CD14-positive monocyte (primary cell): ENCODE measurements at regions not wholly inside any gene's neighbourhood (a gene's known extent, or its start where the extent isn't known, plus 50 kb on each side); places are given as distances from the start of the nearest gene placed in this dataset.

ENCODE experiments used
- DNase-seq, 3 donors: peaks; one replicate each; pipeline ENCODE4 v3.0.0-alpha.2; 2011 to 2022
- H2AFZ ChIP-seq: 2 replicates; pipeline ENCODE4 v1.6.0; 2012; ENCODE audit warnings: mild to moderate bottlenecking, low read depth, low read length, inconsistent platforms; ENCODE audit not compliant: insufficient read depth, poor library complexity, severe bottlenecking
- H3K27ac ChIP-seq, 2 donors: 1 replicate in 1 of 2; 2 replicates in 1 of 2; pipeline ENCODE4 v1.5.1; 2012 to 2013; ENCODE audit warnings: low read length in 2 of 2, control low read depth in 1 of 2, inconsistent platforms in 1 of 2, low read depth in 1 of 2, mild to moderate bottlenecking in 1 of 2
- H3K27me3 ChIP-seq, 2 donors: one replicate each; pipeline versions ENCODE4 v1.6.0 to v1.6.1; 2011 to 2013; ENCODE audit warnings: low read length in 2 of 2; ENCODE audit not compliant: control insufficient read depth in 2 of 2, insufficient read depth in 2 of 2
- H3K36me3 ChIP-seq, 2 donors: replicated peaks in 1 of 2; 1 replicate in 1 of 2; 2 replicates in 1 of 2; pipeline versions ENCODE4 v1.5.1 to v1.6.1; 2012 to 2013; ENCODE audit warnings: low read length in 2 of 2, control low read depth in 1 of 2, inconsistent platforms in 1 of 2, mild to moderate bottlenecking in 1 of 2; ENCODE audit not compliant: insufficient read depth in 2 of 2, control insufficient read depth in 1 of 2
- H3K4me1 ChIP-seq, 2 donors: 1 replicate in 1 of 2; 2 replicates in 1 of 2; pipeline versions ENCODE4 v1.5.1 to v1.6.1; 2012 to 2013; ENCODE audit warnings: low read length in 2 of 2, control low read depth in 1 of 2, inconsistent platforms in 1 of 2, mild to moderate bottlenecking in 1 of 2, moderate library complexity in 1 of 2; ENCODE audit not compliant: insufficient read depth in 2 of 2, control insufficient read depth in 1 of 2
- H3K4me2 ChIP-seq: replicated peaks from 2 replicates; pipeline ENCODE3; 2012; ENCODE audit warnings: low read length, moderate library complexity, mild to moderate bottlenecking; ENCODE audit not compliant: poor library complexity, severe bottlenecking; ENCODE audit errors: extremely low read depth
- H3K4me3 ChIP-seq, 3 experiments: fragments of 200-600 bp in 1 of 3; sonication (generic) in 1 of 3; replicated peaks in 1 of 3; 1 replicate in 2 of 3; 2 replicates in 1 of 3; pipeline ENCODE4 v1.5.1; 2011 to 2013; ENCODE audit warnings: low read length in 3 of 3, mild to moderate bottlenecking in 3 of 3, control low read depth in 2 of 3, low read depth in 2 of 3, inconsistent platforms in 1 of 3, moderate library complexity in 1 of 3
- H3K79me2 ChIP-seq: 2 replicates; pipeline ENCODE4 v1.6.0; 2012; ENCODE audit warnings: mild to moderate bottlenecking, control low read depth, inconsistent platforms, low read length, moderate library complexity; ENCODE audit not compliant: insufficient read depth
- H3K9ac ChIP-seq: 2 replicates; pipeline ENCODE4 v1.6.0; 2017; ENCODE audit warnings: low read length, mild to moderate bottlenecking; ENCODE audit not compliant: insufficient read depth, poor library complexity, severe bottlenecking
- H3K9me3 ChIP-seq, 2 donors: replicated peaks in 1 of 2; 1 replicate in 1 of 2; 2 replicates in 1 of 2; pipeline versions ENCODE4 v1.5.1 to v1.6.1; 2012 to 2013; ENCODE audit warnings: low read length in 2 of 2, control low read depth in 1 of 2; ENCODE audit not compliant: control insufficient read depth in 1 of 2, insufficient read depth in 1 of 2
- H4K20me1 ChIP-seq: 2 replicates; pipeline ENCODE4 v1.6.0; 2012; ENCODE audit warnings: mild to moderate bottlenecking, low read length, control low read depth, moderate library complexity; ENCODE audit not compliant: insufficient read depth
- H3K27ac Mint-ChIP-seq, 7 donors: one replicate each; pipeline ENCODE4 v1.8.0; 2020; ENCODE audit warnings: mild to moderate bottlenecking in 7 of 7, mixed read lengths in 7 of 7, moderate library complexity in 6 of 7, inconsistent platforms in 2 of 7
- H3K27me3 Mint-ChIP-seq, 3 donors: one replicate each; pipeline ENCODE4 v1.8.0; 2021 to 2022; ENCODE audit warnings: low read depth in 3 of 3, mild to moderate bottlenecking in 3 of 3, mixed read lengths in 3 of 3, moderate library complexity in 3 of 3, inconsistent platforms in 1 of 3
- H3K36me3 Mint-ChIP-seq, 2 donors: one replicate each; pipeline ENCODE4 v1.8.0; 2020; ENCODE audit warnings: mixed read lengths in 2 of 2, inconsistent platforms in 1 of 2, mild to moderate bottlenecking in 1 of 2
- H3K4me1 Mint-ChIP-seq: one replicate; pipeline ENCODE4 v1.8.0; 2020; ENCODE audit warnings: mild to moderate bottlenecking, mixed read lengths
- H3K4me3 Mint-ChIP-seq, 2 donors: one replicate each; pipeline ENCODE4 v1.8.0; 2020; ENCODE audit warnings: mild to moderate bottlenecking in 2 of 2, mixed read lengths in 2 of 2, moderate library complexity in 1 of 2
- H3K9me3 Mint-ChIP-seq, 7 donors: one replicate each; pipeline ENCODE4 v1.8.0; 2020 to 2022; ENCODE audit warnings: mixed read lengths in 7 of 7, mild to moderate bottlenecking in 6 of 7, moderate library complexity in 6 of 7, inconsistent platforms in 2 of 7
- WGBS: methylation state at CpG from one replicate; pipeline ENCODE4 v1.1.5; 2013; ENCODE audit warnings: missing lambda C conversion rate; ENCODE audit not compliant: insufficient coverage; 5-methylcytosine and 5-hydroxymethylcytosine counted together
- intact Hi-C, 2 donors: fragments of 100-400 bp; cut with micrococcal nuclease; formaldehyde crosslinking; loops; one replicate each; pipeline versions ENCODE4 v1.15.0 to v1.15.1; 2023
- TF ChIP-seq, protein P1 (sequence below): fragments of 200-600 bp; IDR thresholded peaks from one replicate; pipeline ENCODE4 v1.8.0; 2022; ENCODE audit warnings: antibody characterized with exemption, mild to moderate bottlenecking

DNA sequence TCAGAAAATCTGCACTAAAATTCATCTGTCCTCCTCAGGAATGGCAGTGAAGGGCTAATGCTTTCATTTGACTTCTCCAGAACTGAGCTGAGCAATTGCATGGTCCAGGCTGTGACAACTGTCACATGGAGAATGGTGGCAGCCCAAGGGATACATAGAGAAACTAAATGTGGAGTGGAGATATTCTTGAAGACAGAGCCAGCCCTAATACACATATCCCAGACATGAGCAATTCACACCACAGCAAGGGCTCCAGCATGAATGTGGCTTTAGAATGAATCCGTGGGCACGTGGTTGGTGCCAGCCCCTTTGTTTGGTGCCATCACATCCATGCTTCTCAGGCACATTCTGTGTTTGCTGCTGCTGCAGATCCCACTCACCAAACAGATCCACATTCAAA, 121.6 kb upstream of the MXRA5 start:
- H3K4me3 ChIP-seq, result no peak overlapping the region
- H4K20me1 ChIP-seq, result no peaks in the 10 kb centered on the region
- H3K9me3 ChIP-seq, result no peaks in the 10 kb centered on the region
- peaks cover 0 to 14% (median 2%) of the 10 kb centered on the region in 7 donors for H3K9me3 Mint-ChIP-seq
- H3K27ac Mint-ChIP-seq, result no peak overlapping the region
- WGBS, result no CpG with 5 or more reads among the region's 2 CpGs
- H3K79me2 ChIP-seq, result no peaks in the 10 kb centered on the region
- no peak overlapping the region for H3K4me3 Mint-ChIP-seq
- TF ChIP-seq, protein P1, sequence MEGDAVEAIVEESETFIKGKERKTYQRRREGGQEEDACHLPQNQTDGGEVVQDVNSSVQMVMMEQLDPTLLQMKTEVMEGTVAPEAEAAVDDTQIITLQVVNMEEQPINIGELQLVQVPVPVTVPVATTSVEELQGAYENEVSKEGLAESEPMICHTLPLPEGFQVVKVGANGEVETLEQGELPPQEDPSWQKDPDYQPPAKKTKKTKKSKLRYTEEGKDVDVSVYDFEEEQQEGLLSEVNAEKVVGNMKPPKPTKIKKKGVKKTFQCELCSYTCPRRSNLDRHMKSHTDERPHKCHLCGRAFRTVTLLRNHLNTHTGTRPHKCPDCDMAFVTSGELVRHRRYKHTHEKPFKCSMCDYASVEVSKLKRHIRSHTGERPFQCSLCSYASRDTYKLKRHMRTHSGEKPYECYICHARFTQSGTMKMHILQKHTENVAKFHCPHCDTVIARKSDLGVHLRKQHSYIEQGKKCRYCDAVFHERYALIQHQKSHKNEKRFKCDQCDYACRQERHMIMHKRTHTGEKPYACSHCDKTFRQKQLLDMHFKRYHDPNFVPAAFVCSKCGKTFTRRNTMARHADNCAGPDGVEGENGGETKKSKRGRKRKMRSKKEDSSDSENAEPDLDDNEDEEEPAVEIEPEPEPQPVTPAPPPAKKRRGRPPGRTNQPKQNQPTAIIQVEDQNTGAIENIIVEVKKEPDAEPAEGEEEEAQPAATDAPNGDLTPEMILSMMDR, result no peak
- intact Hi-C loops, result no loop called here
- H3K36me3 ChIP-seq, result no peaks in the 10 kb centered on the region
- H3K4me1 Mint-ChIP-seq, result no peaks in the 10 kb centered on the region
- no peaks in the 10 kb centered on the region for H3K27me3 ChIP-seq
- H2AFZ ChIP-seq, result no peak overlapping the region
- H3K36me3 Mint-ChIP-seq, result no peaks in the 10 kb centered on the region
- no peaks in the 10 kb centered on the region for H3K4me1 ChIP-seq
- H3K27me3 Mint-ChIP-seq, result peaks cover 0 to 6% (median 5%) of the 10 kb centered on the region in 3 donors
- no peak overlapping the region for H3K9ac ChIP-seq
- no peak for DNase-seq
- H3K4me2 ChIP-seq, result no peak overlapping the region
- no peak overlapping the region for H3K27ac ChIP-seq

DNA sequence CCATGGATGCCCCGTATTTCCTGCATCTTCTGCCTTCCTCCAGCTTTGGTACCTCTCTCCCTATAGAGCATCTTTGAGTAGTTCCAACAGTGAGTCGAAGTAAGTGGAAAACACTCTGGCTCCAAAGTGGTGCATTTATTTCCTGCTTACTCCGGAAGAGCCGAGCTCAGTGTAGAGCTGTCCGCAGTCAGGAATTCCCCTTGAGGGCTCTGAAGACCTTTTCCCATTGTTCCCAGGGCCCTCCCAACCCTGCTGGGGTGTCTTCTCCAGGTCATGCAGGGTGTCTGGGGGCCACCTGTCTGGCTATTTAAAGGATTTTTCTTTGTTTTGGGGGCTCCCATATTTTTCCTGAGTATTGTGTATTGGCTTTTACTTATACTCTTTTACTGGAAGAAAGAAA, 118.6 kb upstream of the MXRA5 start:
- peaks cover 0 to 8% (median 2%) of the 10 kb centered on the region in 3 donors for H3K27me3 Mint-ChIP-seq
- H3K4me3 Mint-ChIP-seq, result no peak overlapping the region
- intact Hi-C loops, result no loop called here
- H3K9ac ChIP-seq, result no peak overlapping the region
- no peak overlapping the region for H3K27ac Mint-ChIP-seq
- H2AFZ ChIP-seq, result no peak overlapping the region
- no peak for DNase-seq
- TF ChIP-seq, protein P1, result no peak
- H3K4me3 ChIP-seq, result no peak overlapping the region
- H3K27me3 ChIP-seq, result peaks cover 0 to 2% of the 10 kb centered on the region in 2 donors
- peaks cover 5% of the 10 kb centered on the region in 2 donors for H3K4me1 ChIP-seq
- H3K36me3 ChIP-seq, result no peaks in the 10 kb centered on the region
- H3K4me2 ChIP-seq, result no peak overlapping the region
- H3K36me3 Mint-ChIP-seq, result no peaks in the 10 kb centered on the region
- no peaks in the 10 kb centered on the region for H4K20me1 ChIP-seq
- H3K27ac ChIP-seq, result no peak overlapping the region
- WGBS, result 83% methylated on average over 1 of the region's 5 CpGs
- no peaks in the 10 kb centered on the region for H3K9me3 ChIP-seq
- peaks cover 0 to 12% (median 2%) of the 10 kb centered on the region in 7 donors for H3K9me3 Mint-ChIP-seq
- H3K4me1 Mint-ChIP-seq, result peaks cover 8% of the 10 kb centered on the region
- no peaks in the 10 kb centered on the region for H3K79me2 ChIP-seq
